Adrenal gland (tissue), 9 donors: ENCODE measurements at regions not wholly inside any gene's neighbourhood (a gene's known extent, or its start where the extent isn't known, plus 50 kb on each side); places are given as distances from the start of the nearest gene placed in this dataset.

Experiments
- DNase-seq, 7 donors: peaks; one replicate each; pipeline ENCODE4 v3.0.0-alpha.2; 2019 to 2020
- H3K27ac ChIP-seq, 5 donors: fragments of 200-600 bp; sonication (generic) in 4 of 5; 1 replicate in 3 of 5; 2 replicates in 2 of 5; pipeline versions ENCODE4 v1.5.1 to v1.8.0; 2016 to 2020; ENCODE audit warnings: mild to moderate bottlenecking in 1 of 5
- H3K27me3 ChIP-seq: fragments of 200-600 bp; 2 replicates; pipeline ENCODE4 v1.8.0; 2021
- H3K36me3 ChIP-seq, 2 donors: fragments of 200-600 bp; replicated peaks in 1 of 2; 1 replicate in 1 of 2; 2 replicates in 1 of 2; pipeline versions ENCODE4 v1.5.1 to v1.8.0; 2018 to 2022
- H3K4me1 ChIP-seq, 2 donors: fragments of 200-600 bp; replicated peaks in 1 of 2; 1 replicate in 1 of 2; 2 replicates in 1 of 2; pipeline versions ENCODE4 v1.5.1 to v1.8.0; 2018 to 2021
- H3K4me3 ChIP-seq, 4 donors: fragments of 200-600 bp; sonication (generic) in 3 of 4; one replicate each; pipeline ENCODE4 v1.5.1; 2016 to 2018
- H3K9me3 ChIP-seq, 3 donors: fragments of 200-600 bp; sonication (generic) in 1 of 3; replicated peaks in 1 of 3; 1 replicate in 2 of 3; 2 replicates in 1 of 3; pipeline versions ENCODE4 v1.5.1 to v1.8.0; 2016 to 2021
- POLR2A ChIP-seq, 2 donors: fragments of 450-650 bp; IDR thresholded peaks; one replicate each; pipeline ENCODE4 v1.6.1; 2017; ENCODE audit warnings: antibody characterized with exemption in 2 of 2, mild to moderate bottlenecking in 2 of 2, moderate library complexity in 1 of 2
- WGBS, 4 donors: extraction: QIAGEN DNeasy Blood & Tissue Kit in 2 of 4; methylation state at CpG; one replicate each; pipeline versions ENCODE4 v1.1.5 to v1.1.7; 2013 to 2017; 5-methylcytosine and 5-hydroxymethylcytosine counted together
- intact Hi-C, 2 donors: fragments of 100-400 bp; cut with DNase I; formaldehyde crosslinking; loops; one replicate each; pipeline versions ENCODE4 v1.14.1 to v1.15.0; 2022 to 2023
- TF ChIP-seq, protein P1 (sequence below), 6 experiments: fragments of 450-650 bp in 4 of 6; fragments of 200-600 bp in 2 of 6; sonication (generic) in 1 of 6; IDR thresholded peaks; 1 replicate in 5 of 6; 2 replicates in 1 of 6; pipeline versions ENCODE4 v1.5.1 to v1.8.0; 2016 to 2021; ENCODE audit warnings: antibody characterized with exemption in 6 of 6, mild to moderate bottlenecking in 2 of 6, moderate library complexity in 1 of 6
- donor health status: healthy with polysubstance abuse.
- donor health status: Bipolar disorder and iron deficiency.
- donor health status: DM: yes; HTN: yes; CAD: no.
- donor health status: DM: no; HTN: no; CAD: no.
- donor health status: DM: no; HTN: no; CAD: no.

GRCh38 chr4:138492176-138492575 lies 250.0 kb upstream of the SLC7A11 start:
- Histone ChIP-seq H3K4me3 (no peak overlapping the region), H3K27me3 (no peaks in the 10 kb centered on the region), H3K4me1 (no peaks in the 10 kb centered on the region), H3K9me3 (no peaks in the 10 kb centered on the region), H3K36me3 (no peaks in the 10 kb centered on the region), H3K27ac (no peak overlapping the region)
- WGBS, 4 donors, result 46 to 88% (median 69%) methylated on average over 1 of the region's 1 CpG
- TF ChIP-seq, protein P1, sequence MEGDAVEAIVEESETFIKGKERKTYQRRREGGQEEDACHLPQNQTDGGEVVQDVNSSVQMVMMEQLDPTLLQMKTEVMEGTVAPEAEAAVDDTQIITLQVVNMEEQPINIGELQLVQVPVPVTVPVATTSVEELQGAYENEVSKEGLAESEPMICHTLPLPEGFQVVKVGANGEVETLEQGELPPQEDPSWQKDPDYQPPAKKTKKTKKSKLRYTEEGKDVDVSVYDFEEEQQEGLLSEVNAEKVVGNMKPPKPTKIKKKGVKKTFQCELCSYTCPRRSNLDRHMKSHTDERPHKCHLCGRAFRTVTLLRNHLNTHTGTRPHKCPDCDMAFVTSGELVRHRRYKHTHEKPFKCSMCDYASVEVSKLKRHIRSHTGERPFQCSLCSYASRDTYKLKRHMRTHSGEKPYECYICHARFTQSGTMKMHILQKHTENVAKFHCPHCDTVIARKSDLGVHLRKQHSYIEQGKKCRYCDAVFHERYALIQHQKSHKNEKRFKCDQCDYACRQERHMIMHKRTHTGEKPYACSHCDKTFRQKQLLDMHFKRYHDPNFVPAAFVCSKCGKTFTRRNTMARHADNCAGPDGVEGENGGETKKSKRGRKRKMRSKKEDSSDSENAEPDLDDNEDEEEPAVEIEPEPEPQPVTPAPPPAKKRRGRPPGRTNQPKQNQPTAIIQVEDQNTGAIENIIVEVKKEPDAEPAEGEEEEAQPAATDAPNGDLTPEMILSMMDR (IDR thresholded peaks at IDR 0.05), result no peak
- no peak for TF ChIP-seq POLR2A (IDR thresholded peaks at IDR 0.05)
- intact Hi-C loops, result no loop called here
- DNase-seq, result no peak

DNA sequence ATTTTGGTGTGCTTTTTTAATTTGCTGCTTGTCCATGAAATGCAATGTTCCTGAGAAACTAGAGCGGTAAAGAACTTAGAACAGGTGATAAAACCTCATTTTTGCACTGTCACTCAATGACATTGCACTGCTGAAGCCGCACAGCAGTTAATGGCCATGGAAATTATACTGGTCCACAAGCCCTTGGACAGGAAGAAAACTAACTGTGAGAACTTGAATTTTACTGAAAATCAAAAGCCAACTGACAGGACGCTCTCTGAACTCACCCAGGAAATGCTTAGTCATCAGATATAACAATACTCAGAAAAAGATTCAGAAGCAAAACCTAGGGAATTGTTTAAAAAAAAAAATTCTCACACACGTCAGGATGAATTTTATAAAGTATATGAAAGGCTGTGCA lies 246.4 kb upstream of the SLC7A11 start:
- H3K27ac ChIP-seq, result no peak overlapping the region
- H3K27me3 ChIP-seq, result no peaks in the 10 kb centered on the region
- no peak for TF ChIP-seq POLR2A (IDR thresholded peaks at IDR 0.05)
- intact Hi-C loops, result no loop called here
- no peaks in the 10 kb centered on the region for H3K36me3 ChIP-seq
- no peak overlapping the region for H3K4me3 ChIP-seq
- no peaks in the 10 kb centered on the region for H3K4me1 ChIP-seq
- H3K9me3 ChIP-seq, result no peaks in the 10 kb centered on the region
- 77 to 84% (median 79%) methylated on average over 4 of the region's 4 CpGs for WGBS, 4 donors
- DNase-seq, result no peak

DNA sequence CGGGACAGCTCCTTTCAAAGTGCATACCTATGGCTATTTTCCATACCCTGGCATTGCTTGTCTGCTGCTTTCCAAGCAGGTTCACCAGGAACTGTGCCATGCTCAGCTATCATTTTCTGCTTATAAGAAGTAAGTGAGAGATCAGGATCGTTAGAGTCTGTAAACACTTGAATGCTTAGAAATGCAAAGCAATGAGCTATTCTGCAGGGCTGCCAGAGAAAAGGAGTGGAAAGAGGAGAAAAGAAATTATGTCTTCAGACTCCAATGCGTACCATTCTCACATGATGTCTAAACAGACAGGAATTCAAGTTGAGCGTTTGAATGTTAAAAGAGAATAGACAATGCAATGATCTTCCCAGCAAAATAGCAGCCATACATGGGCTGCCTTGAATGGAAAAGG lies 245.5 kb upstream of the SLC7A11 start:
- TF ChIP-seq, protein P1 (IDR thresholded peaks at IDR 0.05), result no peak
- no peak for TF ChIP-seq POLR2A (IDR thresholded peaks at IDR 0.05)
- H3K9me3 ChIP-seq, result no peaks in the 10 kb centered on the region
- no peaks in the 10 kb centered on the region for H3K4me1 ChIP-seq
- no peaks in the 10 kb centered on the region for H3K27me3 ChIP-seq
- intact Hi-C loops, result no loop called here
- no peak overlapping the region for H3K4me3 ChIP-seq
- WGBS, 4 donors, result 76 to 93% (median 78%) methylated on average over 4 of the region's 4 CpGs
- no peak overlapping the region for H3K27ac ChIP-seq
- no peaks in the 10 kb centered on the region for H3K36me3 ChIP-seq
- DNase-seq, result no peak

- Histone ChIP-seq H3K4me1 (no peaks in the 10 kb centered on the region), H3K9me3 (no peaks in the 10 kb centered on the region), H3K27ac (no peak overlapping the region), H3K4me3 (no peak overlapping the region), H3K27me3 (no peaks in the 10 kb centered on the region), H3K36me3 (no peaks in the 10 kb centered on the region)
- WGBS, 4 donors, result 41 to 78% (median 46%) methylated on average over 2 of the region's 2 CpGs
- no peak for DNase-seq
- intact Hi-C loops, result no loop called here
- TF ChIP-seq POLR2A (IDR thresholded peaks at IDR 0.05), result no peak
- TF ChIP-seq, protein P1 (IDR thresholded peaks at IDR 0.05), result no peak
Observed at GRCh38 chr4:138487230-138487629, 245.1 kb upstream of the SLC7A11 start.

- H3K4me3 ChIP-seq, result no peak overlapping the region
- H3K36me3 ChIP-seq, result no peaks in the 10 kb centered on the region
- H3K27me3 ChIP-seq, result no peaks in the 10 kb centered on the region
- 87 to 95% (median 92%) methylated on average over 3 of the region's 3 CpGs for WGBS, 4 donors
- no peak for DNase-seq
- intact Hi-C loops, result no loop called here
- H3K9me3 ChIP-seq, result no peaks in the 10 kb centered on the region
- no peaks in the 10 kb centered on the region for H3K4me1 ChIP-seq
- H3K27ac ChIP-seq, result no peak overlapping the region
- TF ChIP-seq, protein P1 (IDR thresholded peaks at IDR 0.05), result no peak
- no peak for TF ChIP-seq POLR2A (IDR thresholded peaks at IDR 0.05)
Observed at GRCh38 chr4:138485498-138485897, 243.3 kb upstream of the SLC7A11 start.
